GM21619 (cell line): ENCODE measurements at regions not wholly inside any gene's neighbourhood (a gene's known extent, or its start where the extent isn't known, plus 50 kb on each side); places are given as distances from the start of the nearest gene placed in this dataset.

Experiments
- ATAC-seq: cut with Tn5 transposase; IDR thresholded peaks from one replicate; pipeline ENCODE4 v1.9.1; 2021; ENCODE audit not compliant: unreplicated experiment

DNA sequence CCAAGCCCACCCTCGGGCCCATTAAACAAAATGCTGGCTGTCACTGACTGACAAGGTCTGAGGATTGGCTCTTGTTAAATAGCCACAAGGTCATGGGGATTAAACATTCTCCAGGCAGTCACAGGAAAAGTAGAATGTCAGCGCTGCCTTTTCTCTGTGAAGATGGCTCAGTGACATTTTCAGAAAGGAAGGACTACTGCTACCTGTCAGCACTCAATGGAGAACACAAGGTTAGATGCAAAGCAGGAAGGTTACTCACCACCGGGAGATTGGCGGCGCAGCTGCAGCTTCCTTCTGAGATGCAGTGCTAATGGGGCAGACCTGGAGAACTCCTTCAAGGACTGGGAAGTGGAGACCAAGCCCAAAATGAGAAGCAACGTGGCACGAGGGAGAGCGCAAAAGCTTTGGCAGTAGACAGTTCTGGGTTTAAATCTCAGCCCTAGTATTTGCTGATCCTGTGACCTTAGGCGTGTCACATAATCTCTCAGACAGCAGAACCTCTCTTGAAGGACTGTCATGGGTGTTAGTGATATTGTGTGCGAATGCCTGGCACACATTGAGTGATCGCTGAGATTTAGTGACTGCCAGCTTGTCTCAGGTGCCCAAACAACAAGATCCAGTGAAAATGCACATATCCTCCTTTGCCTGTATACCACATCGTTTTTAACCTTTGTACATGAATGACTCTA, 213.1 kb upstream of the BOD1L1 start:
- no peak for ATAC-seq

DNA sequence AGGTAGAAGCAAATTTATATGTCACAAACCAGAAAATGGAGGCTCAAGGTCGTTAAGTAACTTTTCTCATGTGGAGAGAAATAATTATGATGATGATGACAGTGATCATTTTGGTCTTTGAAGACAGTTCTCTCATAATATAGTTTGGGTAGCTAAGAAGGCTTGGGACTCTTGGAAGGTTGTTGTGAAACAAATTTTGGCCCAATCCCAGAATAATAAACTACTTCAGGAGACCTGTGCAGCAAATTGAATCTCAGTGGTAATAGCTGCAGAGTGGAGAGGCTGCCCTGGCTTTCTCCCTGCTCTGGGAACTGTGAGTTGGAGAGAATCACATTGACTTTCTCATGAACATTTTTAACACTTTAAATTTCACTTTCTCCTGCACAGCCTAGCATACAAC, 217.2 kb upstream of the BOD1L1 start:
- ATAC-seq = no peak

DNA sequence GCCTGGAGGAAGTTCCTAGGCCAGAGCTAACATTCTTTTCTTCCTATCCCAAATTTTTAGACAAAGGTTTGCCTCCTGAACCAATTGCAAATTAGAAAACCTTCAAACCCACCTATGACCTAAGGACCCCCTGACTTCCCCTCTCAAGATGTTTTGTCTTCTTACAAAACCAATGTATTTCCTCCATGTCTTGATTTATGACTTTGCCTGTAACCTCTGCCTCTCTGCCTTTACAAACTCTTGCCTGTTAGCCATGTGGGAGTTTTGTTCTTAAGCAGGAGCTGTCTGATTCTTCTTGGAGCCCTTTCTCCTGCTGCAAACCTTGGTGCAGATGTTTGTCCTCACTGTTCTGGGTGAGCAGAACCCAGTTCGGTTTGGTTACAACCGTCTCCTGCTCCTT, 222.3 kb upstream of the BOD1L1 start:
- ATAC-seq = no peak

DNA sequence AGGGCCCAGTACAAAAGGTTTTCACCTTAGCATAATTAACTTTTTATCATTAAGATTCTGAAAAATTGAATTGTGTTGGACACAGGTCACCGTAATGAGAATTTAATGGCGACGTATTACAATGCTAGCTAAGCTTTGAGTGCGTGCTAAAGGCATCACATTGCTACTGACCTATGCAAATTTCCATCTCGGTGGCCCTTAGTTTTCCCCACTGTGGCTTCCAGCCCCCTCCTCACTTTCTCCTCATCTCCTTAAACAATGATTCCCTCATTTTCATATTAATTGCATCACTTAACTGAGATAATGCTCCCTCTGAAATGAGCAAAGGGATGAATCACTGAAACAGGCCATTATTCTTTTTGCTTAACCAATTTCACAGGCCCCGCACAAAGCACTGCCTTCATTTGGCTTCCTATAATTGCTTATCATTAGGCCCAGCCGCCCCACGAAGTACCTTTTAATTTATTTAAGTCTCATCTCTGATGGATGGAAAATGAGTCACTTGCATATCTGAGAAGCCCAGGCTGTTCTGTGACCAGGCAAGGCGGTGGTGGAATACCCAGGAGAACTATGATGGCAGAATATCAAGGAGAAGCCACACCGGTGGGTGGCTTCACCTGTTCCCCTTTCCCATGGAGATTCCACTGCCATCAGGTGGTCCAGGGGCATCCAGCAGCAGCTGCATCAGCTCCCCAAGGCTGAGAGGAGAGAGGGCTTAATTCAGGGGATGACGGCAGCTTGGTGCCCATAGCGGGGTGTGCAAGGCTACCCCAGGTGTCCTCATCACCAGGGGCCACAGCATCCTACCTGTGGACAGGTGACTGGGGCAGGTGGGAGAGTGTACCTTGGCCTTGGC, 223.8 kb upstream of the BOD1L1 start:
- ATAC-seq = no peak

DNA sequence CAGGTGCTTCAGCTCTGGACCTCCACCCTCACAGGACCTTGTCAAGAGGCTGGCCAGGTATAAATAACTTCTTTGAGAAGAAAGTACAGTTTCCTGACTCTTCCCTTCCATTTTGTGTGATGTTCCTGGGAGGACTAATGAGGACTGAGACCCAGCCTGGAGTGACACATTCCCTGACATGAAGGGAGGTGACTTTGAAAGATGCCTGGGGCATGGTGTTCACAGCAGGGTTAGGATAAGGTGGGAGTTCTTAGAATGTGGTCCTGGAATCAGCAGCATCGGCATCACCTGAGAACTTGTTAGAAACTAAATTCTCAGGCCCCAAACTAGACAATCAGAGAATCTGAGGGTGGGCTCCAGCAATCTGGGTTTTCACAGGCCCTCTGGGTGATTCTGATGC, 224.9 kb upstream of the BOD1L1 start:
- ATAC-seq = no peak

DNA sequence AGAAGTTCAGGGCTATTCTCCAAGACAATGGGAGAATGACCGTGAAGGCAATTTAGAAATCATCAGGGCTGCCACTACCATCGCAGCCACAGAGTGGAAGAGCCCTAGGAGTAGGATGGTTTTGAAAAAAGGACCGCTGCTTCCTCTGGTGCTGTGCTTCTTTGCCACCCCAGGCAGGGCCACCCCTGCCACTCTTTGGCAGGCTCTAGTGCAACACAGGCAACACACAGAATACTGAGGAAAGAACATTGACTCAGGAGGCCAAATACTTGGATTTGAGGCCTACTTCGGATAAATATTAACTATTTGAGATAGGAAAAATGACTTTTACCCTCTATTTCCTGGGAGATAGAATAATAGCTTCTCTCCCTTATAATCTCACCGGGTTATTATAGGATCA, 228.9 kb upstream of the BOD1L1 start:
- ATAC-seq = no peak

DNA sequence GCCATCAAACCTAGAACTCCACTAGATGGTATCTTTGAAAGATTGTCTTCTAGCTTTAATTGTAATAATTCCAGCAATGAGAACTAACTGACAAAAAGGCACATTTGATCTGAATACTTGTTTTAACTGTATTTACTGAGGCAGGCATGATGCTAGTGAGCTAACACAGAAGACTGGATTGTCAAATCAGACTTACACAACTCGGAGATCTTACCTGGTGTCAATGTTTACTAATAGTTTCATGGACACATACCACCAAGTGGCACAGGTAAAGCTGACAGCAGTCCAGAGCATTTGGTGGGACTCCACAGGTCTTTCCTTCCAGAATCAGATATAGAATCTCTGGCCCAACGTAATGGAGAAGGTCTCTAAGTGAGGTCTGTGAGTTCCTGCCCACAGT, 229.9 kb upstream of the BOD1L1 start:
- no peak for ATAC-seq

DNA sequence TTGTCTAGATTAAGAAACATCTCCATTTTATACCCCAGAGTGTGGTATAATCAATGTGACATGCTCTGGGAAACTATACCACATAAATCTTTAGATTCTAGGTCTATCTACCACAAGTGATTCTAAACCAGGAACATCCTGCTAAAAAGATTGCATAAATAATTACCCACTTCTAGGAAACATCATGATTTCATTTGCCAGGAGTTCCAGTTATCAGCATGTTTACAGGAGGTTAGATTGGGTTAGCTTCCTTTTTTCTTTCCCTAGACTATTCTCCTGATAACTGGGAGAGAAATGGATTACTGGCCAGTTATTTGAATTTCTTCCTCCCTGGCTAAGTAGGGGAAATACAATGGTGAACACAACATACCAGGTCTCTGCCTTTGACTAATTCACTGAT, 230.3 kb upstream of the BOD1L1 start:
- no peak for ATAC-seq

DNA sequence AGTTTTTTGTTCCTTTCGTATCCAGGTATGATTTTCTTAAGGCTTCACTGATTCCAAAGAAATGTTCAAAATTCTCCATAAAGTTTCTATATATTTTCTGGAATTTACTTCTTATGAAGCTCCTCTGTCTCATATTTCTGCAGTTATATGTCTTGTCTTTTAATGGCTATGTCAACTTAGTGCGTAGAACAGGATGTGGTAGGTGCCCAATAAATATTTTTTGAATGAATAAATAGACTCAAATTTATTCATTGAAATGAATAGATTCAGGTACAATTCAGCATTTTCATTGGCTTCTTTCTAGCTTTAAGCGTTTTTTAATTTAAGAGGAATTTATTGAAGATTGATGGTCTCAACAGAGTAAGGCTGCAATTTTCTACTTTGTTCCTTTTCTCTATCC, 231.9 kb upstream of the BOD1L1 start:
- no peak for ATAC-seq

DNA sequence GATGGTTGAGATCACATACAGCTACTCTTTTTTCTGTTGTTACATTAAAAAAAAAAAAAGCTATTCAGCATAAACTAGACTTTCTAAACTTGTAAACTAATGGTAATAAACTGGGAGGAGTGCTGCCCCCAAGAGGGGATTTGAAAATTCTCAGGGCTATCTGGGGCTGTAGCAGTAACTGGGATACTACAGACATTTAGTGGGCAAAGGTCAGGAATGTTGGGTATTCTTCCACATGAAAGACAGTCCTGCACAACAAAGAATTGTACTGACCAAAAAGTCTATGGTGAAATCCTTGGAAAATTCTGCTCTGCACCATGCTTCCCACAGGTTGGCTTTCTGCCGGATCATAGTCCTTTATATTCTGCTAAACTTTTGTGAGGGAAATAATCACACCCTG, 232.6 kb upstream of the BOD1L1 start:
- no peak for ATAC-seq

DNA sequence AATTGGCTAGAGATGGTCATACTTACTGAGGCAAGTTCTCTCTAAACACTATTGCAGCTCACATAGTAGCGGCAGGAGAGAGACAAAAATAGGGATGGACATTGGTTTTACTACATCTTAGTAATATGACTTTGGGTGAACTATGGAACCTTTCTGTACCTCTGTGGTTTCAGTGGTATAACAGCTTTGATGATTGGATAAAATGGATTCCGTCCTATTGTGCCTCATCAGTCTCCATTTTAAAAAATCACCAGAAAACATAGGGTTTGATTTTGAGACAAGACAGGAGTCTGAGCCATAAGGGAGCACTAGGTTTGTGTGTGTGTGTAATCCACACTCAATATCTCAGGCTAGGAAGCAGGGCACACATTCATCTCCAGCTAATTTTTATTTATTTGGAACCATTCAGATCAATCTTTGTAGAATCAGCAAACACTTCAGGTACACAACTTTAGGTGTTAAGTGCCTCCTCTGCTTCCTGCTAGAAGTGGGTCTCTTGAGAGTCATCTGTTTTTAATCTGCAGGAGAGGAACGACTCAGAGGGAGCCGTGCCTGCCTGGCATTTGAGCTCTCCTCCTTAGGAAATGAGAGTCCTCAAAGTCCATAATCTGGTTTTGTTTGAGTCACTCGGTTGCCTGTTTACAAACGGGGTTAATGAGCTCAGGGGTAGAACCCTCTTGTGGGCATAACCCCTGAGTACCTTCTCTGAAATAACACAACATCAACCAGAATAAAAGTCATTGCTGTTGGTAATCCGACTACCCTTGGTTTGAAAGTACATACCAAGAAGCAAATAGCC, 238.5 kb upstream of the BOD1L1 start:
- ATAC-seq = no peak

DNA sequence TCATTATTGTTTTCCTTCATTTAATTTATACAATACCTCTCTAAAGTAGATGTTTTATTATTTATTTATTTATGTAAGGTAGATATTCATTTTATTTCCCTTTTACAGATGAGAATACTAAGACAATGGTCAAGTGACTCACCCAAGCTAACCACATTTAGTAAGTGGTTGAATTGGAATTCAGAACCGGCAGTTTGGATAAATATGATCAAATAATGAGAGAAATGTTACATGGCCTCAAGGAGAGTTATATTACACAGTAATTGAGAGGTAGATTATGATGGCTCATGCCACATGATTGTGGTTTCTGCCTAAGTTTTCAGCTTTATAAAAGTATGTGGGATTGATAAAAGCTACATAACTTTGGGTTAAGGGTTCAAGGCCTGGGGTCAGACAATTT, 239.4 kb upstream of the BOD1L1 start:
- no peak for ATAC-seq

DNA sequence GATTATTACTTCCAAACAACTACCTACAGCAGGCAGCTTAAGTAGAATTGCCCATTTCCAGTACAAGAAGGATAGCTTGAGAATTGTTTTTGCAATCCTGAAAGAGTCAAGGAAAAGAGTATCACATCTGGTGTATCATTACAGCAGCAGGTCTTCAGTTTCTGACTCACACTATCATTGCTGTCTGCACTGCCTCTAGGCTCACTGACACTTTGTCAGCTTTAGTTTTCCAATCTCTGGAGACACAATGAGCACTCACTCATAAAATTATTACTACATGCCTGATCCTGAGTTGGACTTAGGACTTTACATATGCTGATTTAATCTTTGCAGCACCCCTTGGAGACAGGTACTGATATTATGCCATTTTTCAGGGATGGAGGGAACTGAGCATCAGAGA, 244.6 kb upstream of the BOD1L1 start:
- no peak for ATAC-seq

DNA sequence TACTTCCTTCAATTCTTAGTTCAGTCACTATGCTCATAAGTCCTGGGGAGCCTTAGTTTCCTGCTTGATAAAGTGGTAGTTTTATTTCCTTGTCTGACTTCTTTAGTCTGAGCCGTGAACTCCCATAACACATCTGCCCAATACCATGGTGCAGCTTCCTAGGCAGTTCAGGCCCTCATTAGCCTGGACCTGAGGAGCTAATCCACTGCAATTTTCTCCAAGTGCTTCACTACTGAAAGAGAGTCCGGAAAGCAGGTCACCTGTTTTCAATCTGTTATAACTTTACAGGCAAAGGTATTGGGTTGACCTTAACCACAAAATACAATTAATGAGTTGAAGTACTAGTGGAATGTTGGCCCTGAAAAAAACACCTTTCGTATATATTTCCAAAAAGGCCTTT, 245.4 kb upstream of the BOD1L1 start:
- ATAC-seq = no peak

DNA sequence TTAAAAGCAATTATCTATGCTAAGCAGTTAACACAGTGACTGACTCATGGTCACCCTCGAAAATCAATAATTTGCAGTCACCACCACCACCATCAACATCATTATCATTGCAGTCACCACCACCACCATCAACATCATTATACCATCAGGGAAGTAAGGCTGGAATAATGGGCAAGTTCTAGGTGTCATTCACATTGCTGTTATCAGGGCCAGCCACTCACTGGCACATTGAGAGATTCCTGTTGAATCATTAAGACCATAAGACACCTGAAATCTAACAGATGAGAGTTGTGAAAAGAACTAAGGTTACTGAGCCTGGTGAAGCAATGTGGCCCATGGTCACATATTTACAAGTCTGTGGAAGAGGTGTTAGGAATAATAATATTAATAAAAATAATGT, 247.7 kb upstream of the BOD1L1 start:
- no peak for ATAC-seq

DNA sequence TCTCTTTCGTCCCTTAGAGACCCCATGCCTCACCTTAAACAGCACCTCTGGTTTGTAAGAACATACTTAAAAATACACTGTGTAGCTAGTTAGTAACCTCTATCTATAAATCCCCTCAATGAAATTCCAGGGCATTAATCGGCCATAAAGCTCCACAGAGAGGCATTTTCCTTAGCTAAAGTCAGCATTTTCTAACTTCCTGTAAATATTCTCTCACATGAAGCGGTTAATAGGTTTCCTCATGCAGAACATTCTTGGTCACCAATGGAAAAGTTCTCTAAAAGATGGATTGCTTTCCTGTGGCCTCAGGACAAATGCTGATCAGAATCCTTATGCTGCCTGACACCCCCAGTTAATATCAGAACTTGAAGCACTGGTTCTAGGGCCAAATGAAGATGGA, 248.6 kb upstream of the BOD1L1 start:
- no peak for ATAC-seq

DNA sequence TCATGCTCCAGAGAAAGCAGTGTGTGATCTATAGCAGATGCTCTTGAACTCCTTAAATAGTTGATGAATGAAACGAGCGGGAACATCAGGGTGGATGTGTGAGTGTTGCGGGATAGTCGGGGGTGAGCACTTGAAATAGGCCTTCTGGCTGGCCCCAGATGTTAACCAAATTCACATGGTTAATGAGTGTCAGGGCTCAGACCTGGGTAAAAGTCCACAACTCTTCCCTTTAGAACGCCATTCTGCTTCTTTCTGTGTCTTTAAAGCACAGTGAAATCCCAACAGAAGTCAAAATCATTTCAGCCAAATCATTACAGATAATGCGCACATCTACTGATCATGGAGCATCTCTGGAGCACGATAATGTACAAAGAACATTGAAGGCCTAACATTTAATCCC, 249.4 kb upstream of the BOD1L1 start:
- no peak for ATAC-seq

DNA sequence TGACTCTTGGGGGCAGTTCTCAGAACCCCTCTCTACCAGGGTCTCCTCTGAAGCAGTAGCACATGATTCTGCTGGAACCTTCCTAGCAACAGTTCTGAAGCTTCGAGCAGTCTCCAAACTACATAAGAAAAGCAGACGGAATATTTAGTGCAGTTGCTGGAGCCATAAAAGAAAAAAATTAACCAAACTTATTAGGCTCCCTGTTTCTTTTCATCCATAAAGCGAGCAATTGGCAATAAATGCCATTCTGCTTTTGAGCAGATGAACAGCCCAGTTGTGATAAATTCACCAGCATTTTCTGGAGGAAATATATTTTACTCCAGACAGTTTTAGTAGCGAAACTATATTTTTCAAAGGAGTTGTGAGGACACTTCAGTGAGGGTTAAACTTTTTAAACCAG, 250.1 kb upstream of the BOD1L1 start:
- no peak for ATAC-seq

DNA sequence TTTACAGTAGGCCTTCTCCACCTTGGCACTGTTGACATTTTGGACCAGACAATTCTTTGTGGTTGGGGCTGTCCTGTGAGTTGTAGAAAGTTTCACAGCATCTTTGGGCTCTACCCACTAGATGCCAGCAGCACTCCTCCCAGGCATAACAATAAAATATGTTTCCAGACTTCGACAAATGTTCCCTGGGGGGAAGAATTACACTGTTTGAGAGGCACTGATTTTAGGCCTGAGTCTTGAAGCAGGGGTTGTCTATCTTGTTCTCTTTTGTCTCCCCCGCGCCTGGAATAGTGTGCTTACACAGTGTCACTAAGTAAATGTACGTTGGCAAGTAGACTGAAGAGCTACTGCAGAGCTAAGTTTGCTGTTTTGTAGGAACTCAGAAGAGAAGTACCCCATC, 254.4 kb upstream of the BOD1L1 start:
- ATAC-seq = no peak

DNA sequence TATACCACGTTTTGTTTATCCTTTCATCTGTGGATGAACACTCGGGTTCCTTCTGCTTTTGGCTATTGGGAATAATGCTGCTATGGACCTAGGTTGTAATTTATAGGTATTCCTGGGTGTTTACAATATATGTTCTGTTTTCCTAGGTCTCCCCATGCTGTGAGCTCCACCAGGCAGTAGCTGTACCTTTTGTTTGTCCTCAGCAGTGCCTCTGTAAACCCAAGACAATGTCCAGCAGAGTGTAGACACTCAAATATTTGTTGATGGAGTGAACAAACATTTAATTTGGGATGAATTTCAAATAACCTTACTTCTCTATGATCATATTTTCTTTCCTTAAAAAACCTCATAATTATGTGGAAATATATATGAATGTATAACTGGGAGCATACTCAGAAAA, 259.5 kb upstream of the BOD1L1 start:
- ATAC-seq = no peak

DNA sequence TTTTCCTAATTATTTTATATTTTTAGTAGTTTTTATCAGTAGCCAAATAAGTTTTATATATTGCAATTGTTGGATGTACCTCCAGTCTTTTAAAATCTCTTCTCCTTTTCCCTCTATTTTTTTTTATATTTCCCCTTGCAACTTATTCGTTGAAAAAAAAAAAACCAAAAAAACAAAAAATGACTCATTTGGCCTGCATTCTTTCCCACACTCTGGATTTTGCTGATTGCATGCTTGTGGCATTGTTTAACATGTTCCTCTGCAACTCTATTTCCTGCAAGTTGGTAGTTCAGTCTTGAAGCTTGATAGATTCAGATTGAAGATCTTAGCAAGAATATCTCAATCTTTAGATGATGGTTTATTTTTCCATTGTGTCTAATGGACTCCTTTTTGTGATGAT, 260.6 kb upstream of the BOD1L1 start:
- no peak for ATAC-seq

DNA sequence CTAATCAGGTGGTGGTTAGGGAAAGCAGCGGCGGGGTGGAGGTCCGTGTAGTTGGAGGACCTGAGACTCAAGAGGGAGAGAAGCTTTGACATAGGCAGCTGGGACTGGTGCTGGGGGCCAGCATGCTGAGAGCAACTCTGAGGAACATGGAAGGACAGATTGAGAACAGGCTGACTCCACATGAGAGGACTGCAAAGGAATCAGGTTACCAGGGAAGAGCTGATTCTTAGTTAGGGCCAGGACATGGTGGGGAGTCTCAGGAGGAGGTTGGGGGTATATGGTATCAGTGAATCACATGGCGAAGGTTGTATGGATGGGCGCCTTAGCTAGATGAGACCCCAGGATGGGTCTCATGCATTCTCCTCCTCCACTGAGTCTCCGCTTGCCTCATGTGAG, 264.0 kb upstream of the BOD1L1 start:
- ATAC-seq = no peak
